ENCODE measurements at regions not wholly inside any gene's neighbourhood (a gene's known extent, or its start where the extent isn't known, plus 50 kb on each side); places are given as distances from the start of the nearest gene placed in this dataset.

- Mint-ChIP-seq H3K27me3 (peaks cover 8% of the 10 kb centered on the region), H3K9me3 (no peaks in the 10 kb centered on the region), H3K4me3 (no peak overlapping the region), H3K36me3 (no peaks in the 10 kb centered on the region), H3K27ac (no peak overlapping the region), H3K4me1 (no peaks in the 10 kb centered on the region)
These were observed 81.8 kb upstream of the CAV2 start for GRCh38 chr7:116417593-116418345.

GRCh38 chr7:116418524-116418923 is 81.0 kb upstream of the CAV2 start:
- Mint-ChIP-seq H3K36me3 (no peaks in the 10 kb centered on the region), H3K9me3 (no peaks in the 10 kb centered on the region), H3K4me3 (no peak overlapping the region), H3K27ac (no peak overlapping the region), H3K4me1 (no peaks in the 10 kb centered on the region), H3K27me3 (peaks cover 8% of the 10 kb centered on the region)

GRCh38 chr7:116420003-116420402 is 79.5 kb upstream of the CAV2 start:
- Mint-ChIP-seq H3K36me3 (no peaks in the 10 kb centered on the region), H3K9me3 (no peaks in the 10 kb centered on the region), H3K27me3 (peaks cover 8% of the 10 kb centered on the region), H3K27ac (no peak overlapping the region), H3K4me1 (no peaks in the 10 kb centered on the region), H3K4me3 (no peak overlapping the region)

- Mint-ChIP-seq H3K4me3 (no peak overlapping the region), H3K27ac (no peak overlapping the region), H3K4me1 (no peaks in the 10 kb centered on the region), H3K36me3 (no peaks in the 10 kb centered on the region), H3K9me3 (no peaks in the 10 kb centered on the region), H3K27me3 (peaks cover 7% of the 10 kb centered on the region)
These were observed 78.2 kb upstream of the CAV2 start for GRCh38 chr7:116421298-116421697.

GRCh38 chr7:116422683-116423082 is 76.9 kb upstream of the CAV2 start:
- H3K9me3 Mint-ChIP-seq, result no peaks in the 10 kb centered on the region
- H3K27ac Mint-ChIP-seq, result no peak overlapping the region
- peaks cover 7% of the 10 kb centered on the region for H3K27me3 Mint-ChIP-seq
- H3K4me1 Mint-ChIP-seq, result no peaks in the 10 kb centered on the region
- H3K36me3 Mint-ChIP-seq, result no peaks in the 10 kb centered on the region
- H3K4me3 Mint-ChIP-seq, result no peak overlapping the region

- Mint-ChIP-seq H3K9me3 (no peaks in the 10 kb centered on the region), H3K4me1 (no peaks in the 10 kb centered on the region)
These were observed 76.0 kb upstream of the CAV2 start for GRCh38 chr7:116423499-116423898.

GRCh38 chr7:116425647-116426209 is 73.8 kb upstream of the CAV2 start:
- no peak overlapping the region for H3K27ac Mint-ChIP-seq
- H3K27me3 Mint-ChIP-seq, result peaks cover 2% of the 10 kb centered on the region
- H3K4me1 Mint-ChIP-seq, result no peaks in the 10 kb centered on the region
- H3K4me3 Mint-ChIP-seq, result no peak overlapping the region
- no peaks in the 10 kb centered on the region for H3K36me3 Mint-ChIP-seq
- no peaks in the 10 kb centered on the region for H3K9me3 Mint-ChIP-seq

More at GRCh38 chr7:116423499-116423898, 76.0 kb upstream of the CAV2 start:
- Mint-ChIP-seq H3K36me3 (no peaks in the 10 kb centered on the region), H3K4me3 (no peak overlapping the region), H3K27me3 (peaks cover 7% of the 10 kb centered on the region), H3K27ac (no peak overlapping the region)

GRCh38 chr7:116426428-116427156 is 72.9 kb upstream of the CAV2 start:
- no peaks in the 10 kb centered on the region for H3K9me3 Mint-ChIP-seq
- H3K4me3 Mint-ChIP-seq, result no peak overlapping the region
- H3K4me1 Mint-ChIP-seq, result no peaks in the 10 kb centered on the region
- H3K27ac Mint-ChIP-seq, result no peak overlapping the region
- peaks cover 1% of the 10 kb centered on the region for H3K27me3 Mint-ChIP-seq
- H3K36me3 Mint-ChIP-seq, result no peaks in the 10 kb centered on the region

- Mint-ChIP-seq H3K9me3 (no peaks in the 10 kb centered on the region), H3K36me3 (no peaks in the 10 kb centered on the region), H3K4me1 (no peaks in the 10 kb centered on the region), H3K27ac (no peak overlapping the region), H3K27me3 (peaks cover 5% of the 10 kb centered on the region), H3K4me3 (no peak overlapping the region)
These were observed 69.4 kb upstream of the CAV2 start for GRCh38 chr7:116429986-116430619.

- Mint-ChIP-seq H3K9me3 (no peaks in the 10 kb centered on the region), H3K4me3 (no peak overlapping the region), H3K36me3 (no peaks in the 10 kb centered on the region), H3K4me1 (no peaks in the 10 kb centered on the region), H3K27me3 (peaks cover 5% of the 10 kb centered on the region), H3K27ac (no peak overlapping the region)
These were observed 67.6 kb upstream of the CAV2 start for GRCh38 chr7:116431787-116432526.

GRCh38 chr7:116432527-116432916 is 67.0 kb upstream of the CAV2 start:
- no peaks in the 10 kb centered on the region for H3K4me1 Mint-ChIP-seq
- H3K9me3 Mint-ChIP-seq, result no peaks in the 10 kb centered on the region
- no peaks in the 10 kb centered on the region for H3K36me3 Mint-ChIP-seq
- no peak overlapping the region for H3K27ac Mint-ChIP-seq
- peaks cover 5% of the 10 kb centered on the region for H3K27me3 Mint-ChIP-seq
- no peak overlapping the region for H3K4me3 Mint-ChIP-seq

GRCh38 chr7:116433246-116433645 is 66.3 kb upstream of the CAV2 start:
- peaks cover 5% of the 10 kb centered on the region for H3K27me3 Mint-ChIP-seq

GRCh38 chr7:116434820-116435341 is 64.7 kb upstream of the CAV2 start:
- H3K4me1 Mint-ChIP-seq, result no peaks in the 10 kb centered on the region
- no peaks in the 10 kb centered on the region for H3K36me3 Mint-ChIP-seq
- no peak overlapping the region for H3K27ac Mint-ChIP-seq
- peaks cover 7% of the 10 kb centered on the region for H3K27me3 Mint-ChIP-seq
- H3K9me3 Mint-ChIP-seq, result no peaks in the 10 kb centered on the region
- no peak overlapping the region for H3K4me3 Mint-ChIP-seq

More at GRCh38 chr7:116433246-116433645, 66.3 kb upstream of the CAV2 start:
- Mint-ChIP-seq H3K27ac (no peak overlapping the region), H3K4me1 (no peaks in the 10 kb centered on the region), H3K4me3 (no peak overlapping the region), H3K9me3 (no peaks in the 10 kb centered on the region), H3K36me3 (no peaks in the 10 kb centered on the region)

- Mint-ChIP-seq H3K4me1 (no peaks in the 10 kb centered on the region), H3K4me3 (no peak overlapping the region), H3K27ac (no peak overlapping the region), H3K27me3 (peaks cover 7% of the 10 kb centered on the region), H3K9me3 (no peaks in the 10 kb centered on the region), H3K36me3 (no peaks in the 10 kb centered on the region)
These were observed 63.2 kb upstream of the CAV2 start for GRCh38 chr7:116436305-116436826.

- H3K36me3 Mint-ChIP-seq, result no peaks in the 10 kb centered on the region
- H3K9me3 Mint-ChIP-seq, result no peaks in the 10 kb centered on the region
- H3K27me3 Mint-ChIP-seq, result peaks cover 5% of the 10 kb centered on the region
- H3K27ac Mint-ChIP-seq, result no peak overlapping the region
- H3K4me3 Mint-ChIP-seq, result no peak overlapping the region
- H3K4me1 Mint-ChIP-seq, result no peaks in the 10 kb centered on the region
These were observed 61.3 kb upstream of the CAV2 start for GRCh38 chr7:116438267-116438666.
